ENCODE measurements at regions not wholly inside any gene's neighbourhood (a gene's known extent, or its start where the extent isn't known, plus 50 kb on each side); places are given as distances from the start of the nearest gene placed in this dataset.

DNA sequence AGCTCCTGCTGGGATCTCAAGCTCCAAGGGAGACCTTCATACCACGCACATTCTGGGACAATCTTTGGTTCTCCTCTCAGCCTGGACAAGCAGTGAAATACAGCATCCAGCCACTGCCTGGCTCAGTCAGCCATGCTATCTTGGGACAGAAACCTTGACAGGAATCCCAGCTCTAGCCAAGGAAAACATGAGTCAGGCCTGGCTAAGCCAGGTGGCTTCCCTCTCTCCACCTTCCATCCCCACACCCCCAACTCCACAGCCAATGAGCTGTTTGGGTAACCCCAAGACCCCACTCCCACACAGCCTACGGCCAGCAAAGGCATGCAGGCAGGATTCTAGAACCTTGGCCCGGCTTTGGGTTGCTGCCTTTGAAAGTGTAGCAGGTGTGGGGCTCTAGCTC is 64.9 kb downstream of the MCFD2 start:
- DNase-seq (ENCODE audit: low spot score) (peak; percentile 90), FAIRE-seq (peak; percentile 89)

DNA sequence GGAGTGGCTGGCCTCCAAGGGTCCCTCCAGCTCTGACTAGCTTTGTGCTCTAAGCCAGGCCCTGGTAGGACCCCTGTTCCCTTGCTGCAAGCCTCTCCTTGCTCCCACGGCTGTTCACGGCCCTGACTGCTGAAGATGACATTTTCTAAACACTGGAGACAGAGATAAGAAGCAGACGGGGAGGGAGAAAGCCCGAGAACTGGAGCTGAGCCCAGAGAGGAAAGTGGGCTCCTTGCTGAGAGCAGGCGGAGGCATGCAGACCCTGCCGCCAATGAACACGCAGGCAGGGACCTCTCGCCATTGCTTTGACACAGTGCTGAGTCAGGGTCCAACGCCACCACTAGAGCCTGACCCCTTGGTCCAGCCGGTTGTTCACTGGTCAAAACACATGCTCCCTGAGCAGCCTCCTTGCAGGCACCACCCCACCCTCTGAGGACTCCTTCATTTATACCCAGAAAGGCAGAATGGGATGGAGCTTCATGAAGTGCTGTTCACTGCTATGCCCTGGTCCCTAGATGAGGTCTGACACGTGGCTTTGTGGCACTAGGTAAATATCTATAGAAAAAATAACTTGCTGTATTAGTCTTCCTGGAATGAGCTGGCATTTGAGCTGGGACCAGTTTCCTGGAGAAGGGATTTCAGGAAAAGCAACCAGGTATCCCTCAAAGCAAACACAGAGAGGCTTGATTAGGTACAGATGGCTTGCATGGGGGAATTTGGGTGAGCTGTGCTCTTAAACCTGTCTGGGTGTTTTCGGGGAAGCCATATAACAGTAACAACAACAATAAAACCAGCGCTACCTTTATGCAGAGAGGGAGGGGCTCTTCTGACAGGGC is 65.7 kb downstream of the MCFD2 start:
- DNase-seq (ENCODE audit: low spot score) (peak; percentile 83), FAIRE-seq (peak; percentile 62)

DNA sequence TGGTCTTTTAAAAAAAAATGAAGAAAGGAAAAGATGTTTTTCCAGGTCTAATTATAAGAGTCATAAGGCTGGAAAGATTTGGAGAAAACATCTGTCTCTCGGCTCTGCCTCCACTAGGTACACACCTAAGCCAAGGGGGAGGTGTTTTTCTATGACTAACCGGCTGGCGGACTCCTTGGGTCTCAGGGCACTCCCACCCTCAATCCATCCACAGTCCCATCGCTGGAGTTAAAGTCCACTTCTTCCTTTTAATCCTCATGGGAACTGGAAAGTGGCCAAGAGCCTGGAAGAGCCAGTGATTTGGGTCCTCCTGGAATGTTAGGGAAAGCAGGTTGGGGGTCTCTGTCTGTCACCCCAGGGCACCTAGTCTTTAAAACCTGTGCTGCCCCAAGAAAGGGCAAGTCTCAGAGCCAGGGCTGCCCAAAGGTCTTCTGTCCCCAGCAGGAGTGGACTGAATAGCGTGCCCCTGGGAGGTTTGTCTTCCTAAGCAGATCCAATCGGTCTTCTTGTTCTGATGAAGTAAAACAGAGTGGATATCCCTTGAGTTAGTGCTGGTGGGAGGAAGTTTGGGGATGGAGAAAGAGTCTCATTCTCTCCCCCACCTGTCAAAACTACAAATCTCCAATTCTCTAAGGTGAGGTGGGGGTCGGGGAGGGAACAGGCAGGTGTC is 66.4 kb downstream of the MCFD2 start:
- peak; percentile 75 for FAIRE-seq
- peak; percentile 57 for DNase-seq (ENCODE audit: low spot score)

DNA sequence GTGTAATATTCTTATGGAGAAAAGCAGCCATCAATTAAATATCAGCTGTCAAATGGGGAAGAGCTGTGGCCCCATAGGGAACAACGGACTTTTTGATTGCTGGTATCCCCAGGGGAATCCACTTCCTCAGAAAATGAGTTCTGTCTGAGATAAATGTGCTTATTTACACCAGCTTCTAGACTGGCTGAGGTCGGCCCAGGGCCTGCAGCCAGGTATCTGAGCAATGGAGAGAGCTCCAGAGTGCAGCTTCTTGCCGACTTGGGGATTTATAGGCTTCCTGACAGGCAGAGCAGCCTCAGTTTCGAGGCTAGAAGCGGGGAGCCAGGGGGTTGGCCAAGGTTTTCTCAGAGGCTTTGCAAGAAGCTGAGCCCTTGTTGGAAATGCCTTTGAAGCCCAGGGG is 67.2 kb downstream of the MCFD2 start:
- FAIRE-seq, result no peak
- no peak for DNase-seq (ENCODE audit: low spot score)

DNA sequence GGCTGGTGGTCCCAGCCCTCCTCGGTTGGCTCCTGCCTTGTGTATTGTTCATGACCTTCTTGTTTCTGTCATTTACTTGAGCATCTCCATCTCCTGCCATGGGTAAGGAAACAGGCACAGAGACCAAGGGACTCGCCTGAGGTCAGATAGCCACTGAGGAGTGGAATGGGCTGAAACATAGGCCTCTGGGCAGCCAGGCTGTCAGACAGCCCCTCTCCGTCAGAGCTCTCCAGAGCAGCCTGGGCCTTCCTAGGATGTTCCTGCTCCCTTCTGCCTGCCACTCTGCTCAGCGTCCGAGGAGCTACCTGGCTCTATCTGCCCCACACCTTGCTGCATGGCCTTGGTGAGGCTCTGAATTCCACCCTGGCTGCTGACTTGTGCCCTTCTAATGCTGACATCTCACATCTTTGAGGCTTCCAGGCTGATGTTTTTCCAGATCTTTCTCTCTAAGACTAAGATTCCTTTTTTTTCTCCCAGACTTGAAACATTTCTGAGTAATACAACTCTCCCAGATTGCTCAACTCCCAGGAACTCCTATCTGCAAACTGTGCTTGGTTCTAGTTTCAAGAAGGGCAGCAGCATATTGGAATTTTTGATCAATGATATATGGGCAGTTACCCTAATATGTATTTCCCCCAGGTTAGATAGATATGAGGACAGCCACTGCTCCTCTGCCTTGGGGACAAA is 67.7 kb downstream of the MCFD2 start:
- DNase-seq (ENCODE audit: low spot score) (peak; percentile 36), FAIRE-seq (peak; percentile 18)

DNA sequence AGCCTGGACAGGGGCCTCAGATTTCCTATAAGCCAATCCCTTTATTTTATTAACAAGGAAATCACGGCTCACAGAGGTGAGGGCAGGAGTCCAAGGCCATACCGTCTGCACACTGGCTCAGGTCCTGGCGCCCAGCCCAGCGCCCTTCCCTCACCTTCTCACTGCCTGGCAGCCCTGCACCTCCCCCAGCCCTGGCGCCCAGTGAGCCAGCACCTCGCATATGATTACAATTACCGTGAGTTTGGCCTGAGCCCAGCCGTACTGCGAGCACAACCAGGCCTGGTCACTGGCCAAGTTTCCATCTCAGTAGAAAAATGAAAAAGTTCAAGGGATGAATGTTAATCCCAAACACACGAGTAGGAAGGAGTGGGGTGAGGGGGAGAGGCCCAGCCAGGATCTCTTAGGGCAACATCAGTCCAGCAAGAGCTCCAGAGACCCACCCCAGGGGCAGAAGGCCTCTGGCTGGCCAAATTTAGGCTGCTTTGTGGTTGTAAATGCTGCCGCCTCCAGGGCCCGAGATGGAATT is 68.4 kb downstream of the MCFD2 start:
- DNase-seq (ENCODE audit: low spot score), result peak; percentile 89
- peak; percentile 92 for FAIRE-seq

DNA sequence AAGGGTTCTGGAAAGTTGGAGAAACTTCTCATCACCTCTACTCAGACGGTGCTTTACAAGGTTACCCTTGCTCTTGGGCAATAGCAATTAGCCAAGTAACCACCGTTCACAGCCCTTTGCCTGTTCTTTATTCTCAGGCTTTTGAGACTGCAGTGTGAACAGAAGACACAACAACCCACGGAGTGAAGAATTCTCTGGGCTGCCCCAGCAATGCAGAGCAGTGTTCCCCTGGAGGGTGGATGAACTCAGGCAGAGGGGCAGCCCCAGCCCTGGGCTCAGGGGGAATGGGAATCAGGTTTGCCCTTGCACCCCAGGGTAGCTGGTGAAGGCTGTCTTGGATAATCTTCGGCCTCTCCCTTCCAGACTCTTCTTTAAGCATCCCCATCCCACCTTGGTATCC is 69.1 kb downstream of the MCFD2 start:
- DNase-seq (ENCODE audit: low spot score), result no peak
- FAIRE-seq, result no peak

DNA sequence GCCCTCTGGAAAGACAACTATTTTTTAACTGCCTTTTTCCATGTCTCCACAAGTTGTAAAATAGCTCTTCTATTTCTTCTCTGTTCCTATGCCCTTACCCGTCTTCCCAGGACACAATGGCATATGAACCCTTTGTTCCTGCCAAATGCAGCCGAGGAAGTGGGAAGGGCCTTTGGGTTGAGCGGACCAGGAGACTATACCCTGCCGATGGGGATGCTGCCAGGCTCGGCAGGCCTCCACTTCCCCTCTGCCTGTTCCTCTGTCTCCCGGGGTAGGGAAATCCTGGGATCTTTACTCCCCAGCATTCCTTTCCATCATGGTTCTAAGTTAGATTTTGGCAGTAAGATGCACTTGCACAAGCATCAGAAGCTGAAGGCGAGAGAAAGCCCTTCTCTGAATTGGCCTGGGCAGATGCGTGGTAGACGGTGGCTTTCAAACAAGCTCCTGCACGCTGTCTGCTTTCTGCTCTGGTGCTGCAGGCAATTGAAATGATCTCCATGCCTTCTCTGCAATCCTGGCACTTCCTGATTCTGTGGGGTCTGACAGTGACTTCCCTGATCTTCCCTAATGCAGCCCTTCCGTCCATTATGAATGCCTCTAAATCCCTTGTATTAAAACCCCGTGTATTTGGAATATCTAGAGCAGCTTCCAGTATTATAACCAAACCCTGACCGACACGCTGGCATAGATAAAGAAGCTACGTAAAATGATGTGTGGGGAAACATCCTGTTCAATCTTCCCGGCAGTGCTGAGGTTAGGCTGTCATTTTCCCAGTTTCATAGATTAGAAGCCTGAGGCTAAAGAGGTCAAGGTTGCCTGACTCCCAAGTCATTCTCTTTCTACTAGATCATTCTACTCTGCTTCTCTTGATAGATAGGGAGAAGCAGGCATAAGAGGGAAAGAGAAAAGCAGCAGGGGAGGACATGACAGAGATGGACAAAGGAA is 69.8 kb downstream of the MCFD2 start:
- DNase-seq (ENCODE audit: low spot score), result no peak
- FAIRE-seq, result no peak

DNA sequence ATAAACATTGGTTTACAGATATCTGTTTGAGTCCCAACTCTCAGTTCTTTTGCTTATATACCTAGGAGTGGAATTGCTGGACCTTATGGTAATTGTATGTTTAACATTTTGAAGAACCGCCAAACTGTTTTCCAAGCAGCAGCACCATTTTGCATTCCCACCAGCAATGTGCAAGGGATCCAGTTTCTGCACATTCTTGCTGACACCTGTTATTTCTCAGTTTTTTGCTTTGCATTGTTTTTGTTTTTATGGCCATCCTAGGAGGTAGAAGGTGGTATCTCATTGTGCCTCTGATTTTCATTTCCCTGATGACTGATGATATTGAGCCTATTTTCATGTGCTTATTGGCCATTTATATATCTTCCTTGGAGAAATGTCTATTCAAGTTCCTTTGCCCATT is 71.2 kb downstream of the MCFD2 start:
- DNase-seq (ENCODE audit: low spot score) (no peak), FAIRE-seq (no peak)

DNA sequence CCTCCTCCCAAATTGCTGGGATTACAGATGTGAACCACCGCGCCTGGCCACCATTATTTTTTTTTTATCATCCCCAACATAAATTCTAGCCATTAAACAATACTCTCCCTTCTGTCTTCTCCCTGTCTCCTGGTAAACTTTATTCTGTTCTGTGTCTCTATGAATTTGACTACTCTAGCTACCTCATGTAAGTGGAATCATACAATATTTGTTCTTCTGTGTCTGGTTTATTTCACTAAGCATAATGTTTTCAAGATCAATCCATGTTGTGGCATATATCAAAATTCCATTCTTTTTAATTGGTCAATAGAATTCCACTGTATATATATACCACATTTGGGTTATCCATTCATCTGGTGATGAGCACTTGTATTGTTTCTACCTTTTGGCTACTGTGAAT is 71.6 kb downstream of the MCFD2 start:
- FAIRE-seq (no peak), DNase-seq (ENCODE audit: low spot score) (no peak)

DNA sequence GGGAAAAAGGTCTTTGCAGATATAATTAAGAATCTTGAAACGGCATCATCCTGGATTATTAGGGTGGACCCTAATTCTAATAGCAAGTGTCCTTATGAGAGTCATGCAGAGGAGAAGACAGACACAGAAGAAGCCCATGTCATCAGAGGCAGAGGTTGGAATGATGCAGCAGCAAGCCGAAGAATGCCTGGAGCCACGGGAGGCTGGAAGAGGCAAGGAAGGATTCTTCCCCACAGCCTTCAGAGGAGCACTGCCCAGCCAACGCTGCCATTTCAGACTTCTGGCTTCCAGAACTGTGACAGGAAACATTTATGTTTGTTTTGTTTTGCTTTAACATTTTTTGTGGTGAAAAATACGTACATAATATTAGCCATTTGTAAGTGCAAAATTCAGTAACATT is 72.3 kb downstream of the MCFD2 start:
- no peak for DNase-seq (ENCODE audit: low spot score)
- no peak for FAIRE-seq

DNA sequence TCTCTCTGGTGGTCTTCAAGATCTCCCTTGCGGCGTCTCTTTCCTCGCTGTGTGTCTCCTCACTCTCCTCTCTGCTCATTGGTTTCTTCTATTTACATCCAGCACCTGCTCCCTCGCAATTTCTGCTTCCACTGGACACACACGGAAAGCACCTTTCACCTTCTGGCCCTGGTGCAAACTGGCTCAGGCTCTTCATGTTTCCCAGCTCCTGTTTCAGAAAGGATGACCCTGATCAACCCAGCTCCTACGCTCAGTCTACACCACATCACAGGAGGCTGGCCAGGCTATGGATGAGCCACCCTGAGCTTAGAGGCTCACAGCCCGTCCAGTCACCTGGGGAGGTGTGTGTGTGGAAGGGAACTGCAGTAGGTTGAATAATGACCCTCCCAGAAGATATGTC is 72.7 kb downstream of the MCFD2 start:
- DNase-seq (ENCODE audit: low spot score) (no peak), FAIRE-seq (no peak)

DNA sequence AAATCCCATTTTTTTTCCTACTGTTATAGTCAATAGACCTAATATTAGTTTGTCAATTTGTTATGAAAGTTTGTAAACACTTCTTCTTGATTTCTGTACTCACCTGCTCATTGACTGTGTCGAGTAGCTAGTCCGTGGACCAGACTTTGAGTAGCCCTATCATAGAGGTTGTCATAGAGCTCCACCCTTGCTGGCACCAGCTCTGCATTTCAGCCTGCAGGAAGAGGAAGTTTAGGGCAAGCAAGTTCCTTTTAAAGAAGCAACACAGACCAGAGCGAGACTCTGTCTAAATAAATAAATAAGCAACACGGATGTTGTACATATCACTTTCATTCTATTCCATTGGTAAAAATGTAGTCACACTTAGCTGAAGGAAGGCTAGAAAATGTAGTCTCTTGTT is 74.0 kb downstream of the MCFD2 start:
- DNase-seq (ENCODE audit: low spot score) (no peak), FAIRE-seq (no peak)

DNA sequence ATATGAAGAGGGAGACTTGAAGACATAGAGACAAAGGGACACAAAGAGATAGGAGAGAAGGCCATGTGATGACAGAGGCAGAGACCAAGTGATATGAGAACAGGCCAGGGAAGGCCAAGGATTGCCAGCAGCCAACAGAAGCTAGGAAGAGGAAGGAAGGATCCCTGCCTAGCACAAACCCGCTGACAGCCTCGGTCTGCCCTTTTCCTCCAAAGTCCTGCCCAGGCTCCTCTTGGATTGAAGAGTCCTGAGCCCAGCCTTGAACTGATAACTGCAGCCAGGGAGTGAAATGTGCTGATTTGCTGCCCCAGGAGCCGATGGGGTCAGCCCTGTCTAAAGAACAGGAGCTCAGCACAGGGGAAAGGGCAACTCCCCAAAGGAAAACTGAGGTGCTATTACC is 76.6 kb downstream of the MCFD2 start:
- DNase-seq (ENCODE audit: low spot score), result no peak
- FAIRE-seq, result no peak

DNA sequence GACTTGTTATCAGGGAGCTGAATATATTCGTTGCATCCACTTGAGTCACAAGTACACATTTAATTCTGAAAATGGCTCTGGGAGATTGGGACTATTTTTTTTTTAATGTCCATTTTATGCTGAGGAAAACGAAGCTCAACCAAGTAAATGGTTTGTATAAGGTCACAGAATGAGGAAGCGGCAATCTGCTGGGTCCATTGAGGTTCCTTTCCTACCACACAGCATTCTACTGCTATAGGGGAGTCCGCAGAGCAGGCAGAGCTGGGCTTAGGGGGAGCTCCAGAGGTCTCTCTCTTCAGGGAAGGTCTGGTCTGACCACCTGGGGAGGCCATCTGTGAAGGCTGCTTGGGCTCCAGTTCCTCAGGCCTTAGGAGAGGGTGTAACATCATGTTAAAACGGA is 77.9 kb downstream of the MCFD2 start:
- DNase-seq (ENCODE audit: low spot score) (no peak), FAIRE-seq (no peak)

DNA sequence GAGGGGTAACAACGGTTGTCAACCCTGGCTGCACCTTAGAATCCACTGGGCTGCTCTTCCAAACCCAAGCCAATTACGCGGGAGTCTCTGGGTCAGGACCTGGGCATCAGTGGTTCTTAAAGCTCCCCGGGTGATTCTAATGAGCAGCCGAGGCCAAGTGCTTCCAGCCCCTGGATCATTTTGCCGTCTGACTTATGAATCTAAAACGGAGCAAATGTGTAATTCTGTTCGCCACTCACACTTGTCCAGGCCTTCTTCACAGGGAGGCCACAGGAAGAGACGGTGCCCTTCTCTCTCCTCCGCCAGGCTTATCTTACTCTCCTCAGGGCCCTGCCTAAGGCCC is 78.5 kb downstream of the MCFD2 start:
- no peak for FAIRE-seq
- DNase-seq (ENCODE audit: low spot score), result no peak

DNA sequence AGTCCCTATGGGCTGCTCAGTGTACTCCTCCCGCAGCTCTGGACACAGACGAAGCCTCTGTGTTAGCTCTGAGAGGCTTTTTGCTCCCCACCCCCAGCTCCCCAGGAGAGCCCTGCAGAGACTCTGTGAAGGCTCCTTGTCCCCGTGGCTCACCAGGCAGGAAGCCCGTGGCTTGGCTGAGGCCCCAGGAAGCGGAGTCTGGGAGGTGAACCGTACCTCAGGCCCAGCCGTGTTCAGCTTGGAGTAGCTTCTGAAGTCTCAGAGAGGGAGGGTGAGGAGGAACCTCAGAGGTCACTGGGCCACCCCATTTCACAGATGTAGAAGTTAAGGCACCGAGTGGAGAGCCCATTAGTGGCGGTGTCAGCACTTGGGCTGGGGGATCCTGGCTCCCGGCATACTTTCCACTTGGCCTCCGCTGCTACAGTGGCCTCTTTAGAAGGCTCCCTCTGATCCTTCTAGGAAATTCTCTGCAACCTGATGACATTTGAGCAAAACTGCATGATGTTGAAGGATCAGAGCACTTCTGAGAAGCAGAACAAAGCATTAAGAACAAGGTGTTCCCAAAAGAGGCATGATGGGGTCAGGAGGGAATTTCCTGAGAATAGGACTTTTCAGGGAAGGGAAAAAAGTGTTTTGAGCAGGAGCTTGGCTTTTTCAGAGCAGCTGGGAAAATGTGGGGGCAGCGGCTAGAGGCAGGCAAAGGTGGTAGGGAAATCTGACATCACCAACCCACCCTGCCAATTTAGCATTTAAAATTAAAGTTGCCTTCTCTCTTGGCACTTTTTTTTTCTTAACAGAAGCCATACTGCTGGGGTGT is 79.1 kb downstream of the MCFD2 start:
- FAIRE-seq (peak; percentile 72), DNase-seq (ENCODE audit: low spot score) (peak; percentile 66)

DNA sequence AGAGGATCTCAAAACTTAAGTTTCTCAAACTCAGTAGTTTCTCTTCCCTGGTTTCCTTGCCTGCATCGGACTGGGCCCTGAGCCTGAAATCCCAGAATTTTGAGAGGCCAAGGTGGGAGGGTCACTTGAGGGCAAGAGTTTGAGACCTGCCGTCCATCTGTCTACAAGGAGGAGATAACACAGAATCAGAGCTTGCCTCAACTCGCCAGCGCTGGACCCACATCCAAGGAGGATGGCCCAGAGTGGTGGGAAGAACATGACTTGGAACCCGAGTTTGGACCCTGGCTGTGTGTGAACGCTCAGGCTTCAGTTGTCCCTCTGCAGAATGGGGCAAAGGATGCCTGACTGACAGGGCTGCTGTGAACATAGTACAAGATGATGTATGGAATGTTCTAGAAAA is 80.1 kb downstream of the MCFD2 start:
- no peak for FAIRE-seq
- no peak for DNase-seq (ENCODE audit: low spot score)

DNA sequence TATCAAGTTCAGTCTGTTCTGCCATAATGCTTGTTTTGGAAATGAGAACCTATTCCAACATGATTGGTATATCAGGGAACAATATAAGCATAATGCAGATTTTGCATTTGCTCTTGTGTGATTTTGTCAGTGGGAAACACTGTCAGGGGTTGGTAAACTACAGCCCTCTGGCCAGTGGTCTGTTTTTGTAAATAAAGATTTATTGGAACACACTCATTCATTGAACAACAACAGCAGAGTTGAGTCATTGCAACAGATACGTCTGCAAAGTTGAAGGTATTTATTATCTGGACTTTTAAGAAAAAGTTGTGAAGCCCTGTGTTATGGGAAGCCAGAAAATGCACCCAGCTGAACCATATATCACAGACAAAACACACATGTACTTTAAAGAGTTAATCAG is 83.1 kb downstream of the MCFD2 start:
- no peak for DNase-seq (ENCODE audit: low spot score)
- no peak for FAIRE-seq

DNA sequence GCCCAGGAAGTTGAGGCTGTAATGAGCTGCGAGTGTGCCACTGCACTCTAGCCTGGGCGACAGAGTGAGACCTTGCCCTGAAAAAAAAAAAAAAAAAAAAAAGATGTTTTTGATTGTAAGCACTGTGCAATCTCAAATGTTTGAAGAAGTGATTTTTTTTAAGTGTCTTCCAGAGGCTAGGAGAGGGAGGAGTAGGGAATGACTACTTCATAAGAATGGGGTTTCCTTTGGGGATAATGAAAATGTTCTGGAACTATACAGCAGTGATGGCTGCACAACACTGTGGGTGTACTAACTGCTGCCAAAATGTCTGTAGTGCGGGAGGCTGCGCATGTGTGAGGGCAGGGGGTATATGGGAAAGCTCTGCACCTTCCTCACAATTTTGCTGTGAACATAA is 83.7 kb downstream of the MCFD2 start:
- no peak for DNase-seq (ENCODE audit: low spot score)
- FAIRE-seq, result no peak

Data from RCC 7860 (cell line).